Glutamatergic neuron (in vitro differentiated cells): ENCODE measurements at regions not wholly inside any gene's neighbourhood (a gene's known extent, or its start where the extent isn't known, plus 50 kb on each side); places are given as distances from the start of the nearest gene placed in this dataset.

Source experiments
- DNase-seq: peaks from one replicate; pipeline ENCODE4 v3.0.0; 2022
- H3K27ac Mint-ChIP-seq: one replicate; pipeline ENCODE4 v1.8.0; 2020; ENCODE audit warnings: mild to moderate bottlenecking, mixed read lengths, inconsistent platforms; ENCODE audit not compliant: unreplicated experiment
- H3K27me3 Mint-ChIP-seq: one replicate; pipeline ENCODE4 v1.8.0; 2020; ENCODE audit warnings: mild to moderate bottlenecking, moderate library complexity, mixed read lengths, inconsistent platforms; ENCODE audit not compliant: unreplicated experiment
- H3K36me3 Mint-ChIP-seq: one replicate; pipeline ENCODE4 v1.8.0; 2020; ENCODE audit warnings: mild to moderate bottlenecking, mixed read lengths, inconsistent platforms; ENCODE audit not compliant: unreplicated experiment
- H3K4me1 Mint-ChIP-seq: one replicate; pipeline ENCODE4 v1.8.0; 2020; ENCODE audit warnings: mild to moderate bottlenecking, low read depth, mixed read lengths, inconsistent platforms; ENCODE audit not compliant: unreplicated experiment
- H3K4me3 Mint-ChIP-seq: one replicate; pipeline ENCODE4 v1.8.0; 2020; ENCODE audit warnings: mild to moderate bottlenecking, mixed read lengths, inconsistent platforms; ENCODE audit not compliant: unreplicated experiment
- H3K9me3 Mint-ChIP-seq: one replicate; pipeline ENCODE4 v1.8.0; 2020; ENCODE audit warnings: mild to moderate bottlenecking, moderate library complexity, mixed read lengths, inconsistent platforms; ENCODE audit not compliant: unreplicated experiment
- CTCF ChIP-seq: fragments of 200-600 bp; sonication (generic); IDR thresholded peaks from one replicate; pipeline ENCODE4 v1.5.0; 2021; ENCODE audit not compliant: partially characterized antibody, unreplicated experiment

GRCh38 chr2:61671561-61672315 lies 133.6 kb upstream of the XPO1 start:
- no peak for DNase-seq
- Mint-ChIP-seq H3K36me3 (peaks cover 9% of the 10 kb centered on the region), H3K27me3 (no peaks in the 10 kb centered on the region), H3K27ac (no peak overlapping the region), H3K9me3 (peaks cover 5% of the 10 kb centered on the region), H3K4me1 (peaks cover 2% of the 10 kb centered on the region), H3K4me3 (no peak overlapping the region)
- no peak for TF ChIP-seq CTCF

GRCh38 chr2:61670591-61671501 lies 132.7 kb upstream of the XPO1 start:
- Mint-ChIP-seq H3K9me3 (peaks cover 5% of the 10 kb centered on the region), H3K4me3 (no peak overlapping the region), H3K4me1 (peaks cover 2% of the 10 kb centered on the region), H3K27ac (no peak overlapping the region), H3K27me3 (no peaks in the 10 kb centered on the region), H3K36me3 (peaks cover 9% of the 10 kb centered on the region)
- no peak for TF ChIP-seq CTCF
- DNase-seq = no peak

GRCh38 chr2:61664190-61664589 lies 126.0 kb upstream of the XPO1 start:
- TF ChIP-seq CTCF = no peak
- Mint-ChIP-seq H3K4me1 (no peaks in the 10 kb centered on the region), H3K4me3 (no peak overlapping the region), H3K27ac (no peak overlapping the region), H3K9me3 (no peaks in the 10 kb centered on the region), H3K36me3 (no peaks in the 10 kb centered on the region), H3K27me3 (no peaks in the 10 kb centered on the region)
- DNase-seq = no peak

- DNase-seq = no peak
- Mint-ChIP-seq H3K4me3 (no peak overlapping the region), H3K4me1 (no peaks in the 10 kb centered on the region), H3K27ac (no peak overlapping the region), H3K9me3 (no peaks in the 10 kb centered on the region), H3K36me3 (no peaks in the 10 kb centered on the region), H3K27me3 (no peaks in the 10 kb centered on the region)
- no peak for TF ChIP-seq CTCF
These were observed 124.8 kb upstream of the XPO1 start for GRCh38 chr2:61662990-61663389.
